Left lung (tissue), 4 donors: ENCODE measurements at regions not wholly inside any gene's neighbourhood (a gene's known extent, or its start where the extent isn't known, plus 50 kb on each side); places are given as distances from the start of the nearest gene placed in this dataset.
"Not testable (repeated sequence)": the region's sequence is repeated elsewhere in the genome, so short reads cannot be mapped to it uniquely, and the experiment has no call there.

Experiments used
- ATAC-seq: fragments of 200-7000 bp; cut with Tn5 transposase; one replicate; pipeline ENCODE4 v1.9.1; 2020; ENCODE audit warnings: moderate library complexity
- DNase-seq, 4 donors: peaks; one replicate each; pipeline ENCODE4 v3.0.0-alpha.2; 2013 to 2020
- H3K27ac ChIP-seq, 2 donors: fragments of 200-600 bp; sonication (generic) in 1 of 2; one replicate each; pipeline versions ENCODE4 v1.5.0 to v1.8.0; 2020 to 2021
- H3K27me3 ChIP-seq, 2 donors: fragments of 200-600 bp; sonication (generic) in 1 of 2; one replicate each; pipeline versions ENCODE4 v1.5.0 to v1.8.0; 2020 to 2021
- H3K36me3 ChIP-seq, 2 donors: fragments of 200-600 bp; sonication (generic) in 1 of 2; one replicate each; pipeline versions ENCODE4 v1.5.0 to v1.8.0; 2020 to 2021
- H3K4me1 ChIP-seq, 2 donors: fragments of 200-600 bp; one replicate each; pipeline ENCODE4 v1.8.0; 2021
- H3K4me3 ChIP-seq, 2 donors: fragments of 200-600 bp; sonication (generic) in 1 of 2; one replicate each; pipeline versions ENCODE4 v1.5.0 to v1.8.0; 2020 to 2021; ENCODE audit warnings: mild to moderate bottlenecking in 1 of 2
- H3K9me3 ChIP-seq, 2 donors: fragments of 200-600 bp; sonication (generic) in 1 of 2; one replicate each; pipeline versions ENCODE4 v1.5.0 to v1.8.0; 2020 to 2021
- CTCF ChIP-seq, 2 donors: fragments of 200-600 bp; sonication (generic) in 1 of 2; IDR thresholded peaks; one replicate each; pipeline versions ENCODE4 v1.5.0 to v1.8.0; 2021; ENCODE audit warnings: antibody characterized with exemption in 2 of 2
- intact Hi-C, 2 donors: fragments of 100-400 bp; cut with DNase I; formaldehyde crosslinking; loops; one replicate each; pipeline versions ENCODE4 v1.11.2 to v1.14.2; 2022
- donor health status: DM: no; HTN: yes; CAD: no.
- donor health status: DM: no; HTN: no; CAD: no.

GRCh38 chr2:56831780-56832179, 648.0 kb downstream of the CCDC85A start:
- intact Hi-C loops = no loop called here
- H3K9me3 ChIP-seq = no peaks in the 10 kb centered on the region
- H3K27me3 ChIP-seq = no peaks in the 10 kb centered on the region
- no peak overlapping the region for H3K4me3 ChIP-seq
- H3K4me1 ChIP-seq = no peaks in the 10 kb centered on the region
- ATAC-seq (no peak), DNase-seq (no peak)
- no peaks in the 10 kb centered on the region for H3K36me3 ChIP-seq
- H3K27ac ChIP-seq = no peak overlapping the region
- TF ChIP-seq CTCF (IDR thresholded peaks at IDR 0.05) = no peak

- H3K4me1 ChIP-seq = no peaks in the 10 kb centered on the region
- DNase-seq = no peak
- no peak overlapping the region for H3K4me3 ChIP-seq
- intact Hi-C loops = no loop called here
- peaks cover 0 to 6% of the 10 kb centered on the region in 2 donors for H3K9me3 ChIP-seq
- H3K27me3 ChIP-seq = no peaks in the 10 kb centered on the region
- no peak for TF ChIP-seq CTCF (IDR thresholded peaks at IDR 0.05)
- no peak overlapping the region for H3K27ac ChIP-seq
- H3K36me3 ChIP-seq = no peaks in the 10 kb centered on the region
- no peak for ATAC-seq
Measured at GRCh38 chr2:56834686-56835085, 650.9 kb downstream of the CCDC85A start.

GRCh38 chr2:56840009-56840408, 656.2 kb downstream of the CCDC85A start:
- H3K27me3 ChIP-seq, intact Hi-C loops, H3K4me1 ChIP-seq, DNase-seq, H3K4me3 ChIP-seq, ATAC-seq, H3K27ac ChIP-seq, H3K36me3 ChIP-seq: not testable (repeated sequence)
- peaks cover 3 to 18% of the 10 kb centered on the region in 2 donors for H3K9me3 ChIP-seq

DNA sequence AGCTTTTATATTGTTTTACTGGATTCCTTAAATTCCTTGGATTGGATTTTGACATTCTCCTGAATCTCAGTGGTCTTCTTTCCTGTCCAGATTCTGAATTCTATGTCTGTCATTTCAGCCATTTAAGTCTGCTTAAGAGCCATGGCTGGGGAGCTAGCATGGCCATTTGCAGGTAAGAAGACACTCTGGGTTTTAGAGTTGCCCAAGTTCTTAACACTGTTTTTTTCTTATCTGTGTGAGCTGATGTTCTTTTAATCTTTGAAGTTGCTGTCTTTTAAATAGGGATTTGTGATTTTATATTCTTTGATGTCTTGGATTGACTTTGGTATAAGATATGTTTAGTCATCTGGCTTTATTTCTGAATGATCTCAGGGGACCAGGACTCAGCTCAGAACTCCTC, 677.2 kb downstream of the CCDC85A start:
- no peaks in the 10 kb centered on the region for H3K4me1 ChIP-seq
- no peaks in the 10 kb centered on the region for H3K36me3 ChIP-seq
- no peak for TF ChIP-seq CTCF (IDR thresholded peaks at IDR 0.05)
- no peak overlapping the region for H3K4me3 ChIP-seq
- H3K27me3 ChIP-seq = no peaks in the 10 kb centered on the region
- DNase-seq (no peak), ATAC-seq (no peak)
- intact Hi-C loops = no loop called here
- no peak overlapping the region for H3K27ac ChIP-seq
- peaks cover 0 to 10% of the 10 kb centered on the region in 2 donors for H3K9me3 ChIP-seq

DNA sequence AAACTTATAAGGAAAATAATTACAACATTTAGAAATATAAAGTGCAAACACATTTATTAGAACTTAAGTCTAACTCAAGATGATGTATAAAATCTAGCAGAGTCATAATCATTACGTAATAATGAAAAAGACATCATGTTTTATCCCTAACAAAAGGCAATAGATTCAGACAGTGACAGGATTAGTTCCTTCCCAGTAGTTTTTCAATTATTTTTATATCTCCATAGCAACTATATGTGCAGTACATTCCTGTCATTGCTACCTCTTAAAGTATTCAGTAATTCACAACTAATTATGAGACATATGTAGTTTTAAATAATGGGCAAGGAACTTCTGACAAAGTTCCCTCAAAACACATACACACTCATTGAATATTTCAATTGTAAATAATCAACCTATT, 687.9 kb downstream of the CCDC85A start:
- Histone ChIP-seq H3K27me3 (no peaks in the 10 kb centered on the region), H3K4me1 (no peaks in the 10 kb centered on the region), H3K27ac (no peak overlapping the region), H3K4me3 (no peak overlapping the region), H3K36me3 (no peaks in the 10 kb centered on the region), H3K9me3 (no peaks in the 10 kb centered on the region)
- no peak for TF ChIP-seq CTCF (IDR thresholded peaks at IDR 0.05)
- intact Hi-C loops = no loop called here
- ATAC-seq (no peak), DNase-seq (no peak)

- ATAC-seq = no peak
- H3K9me3 ChIP-seq = no peaks in the 10 kb centered on the region
- no peak for DNase-seq
Measured at GRCh38 chr2:56874717-56875116, 690.9 kb downstream of the CCDC85A start.

More at GRCh38 chr2:56874717-56875116, 690.9 kb downstream of the CCDC85A start:
- Histone ChIP-seq H3K27me3 (no peaks in the 10 kb centered on the region), H3K4me1 (no peaks in the 10 kb centered on the region), H3K4me3 (no peak overlapping the region), H3K27ac (no peak overlapping the region), H3K36me3 (no peaks in the 10 kb centered on the region)
- no peak for TF ChIP-seq CTCF (IDR thresholded peaks at IDR 0.05)
- intact Hi-C loops = no loop called here
